Fibroblast of the aortic adventitia (primary cell): ENCODE measurements at regions not wholly inside any gene's neighbourhood (a gene's known extent, or its start where the extent isn't known, plus 50 kb on each side); places are given as distances from the start of the nearest gene placed in this dataset.

Source experiments
- DNase-seq: peaks from one replicate; pipeline ENCODE4 v3.0.0-alpha.2; 2010; ENCODE audit warnings: low read depth
- H3K4me3 ChIP-seq: 2 replicates; pipeline ENCODE4 v1.5.1; 2011; ENCODE audit warnings: low read depth, mild to moderate bottlenecking, control low read depth, low read length, moderate library complexity
- TF ChIP-seq, protein P1 (sequence below): IDR thresholded peaks from 2 replicates; pipeline ENCODE4 v1.5.1; 2011; ENCODE audit warnings: mild to moderate bottlenecking, low read length, control low read depth, inconsistent platforms; ENCODE audit not compliant: insufficient read depth

DNA sequence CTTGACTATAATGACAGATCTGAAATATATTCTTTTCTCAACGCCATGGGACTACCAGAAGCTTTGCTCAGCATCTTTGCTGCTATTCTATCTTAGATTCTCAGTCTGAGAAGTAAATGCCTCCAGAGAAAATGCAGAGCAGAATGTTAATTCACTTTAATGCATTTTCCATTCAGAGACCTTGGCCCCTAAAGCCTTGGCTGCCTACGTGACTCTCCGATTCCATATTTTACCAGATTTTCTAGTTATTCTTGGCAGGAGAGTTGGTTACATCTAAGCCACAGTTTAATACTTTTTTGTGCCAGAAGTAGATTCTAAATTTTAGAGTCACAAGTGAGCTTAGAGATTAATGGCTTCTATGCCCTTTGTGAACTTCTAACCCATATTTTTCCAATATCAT, 837.1 kb upstream of the POU3F3 start:
- no peak for DNase-seq
- H3K4me3 ChIP-seq: no peak overlapping the region
- TF ChIP-seq, protein P1, sequence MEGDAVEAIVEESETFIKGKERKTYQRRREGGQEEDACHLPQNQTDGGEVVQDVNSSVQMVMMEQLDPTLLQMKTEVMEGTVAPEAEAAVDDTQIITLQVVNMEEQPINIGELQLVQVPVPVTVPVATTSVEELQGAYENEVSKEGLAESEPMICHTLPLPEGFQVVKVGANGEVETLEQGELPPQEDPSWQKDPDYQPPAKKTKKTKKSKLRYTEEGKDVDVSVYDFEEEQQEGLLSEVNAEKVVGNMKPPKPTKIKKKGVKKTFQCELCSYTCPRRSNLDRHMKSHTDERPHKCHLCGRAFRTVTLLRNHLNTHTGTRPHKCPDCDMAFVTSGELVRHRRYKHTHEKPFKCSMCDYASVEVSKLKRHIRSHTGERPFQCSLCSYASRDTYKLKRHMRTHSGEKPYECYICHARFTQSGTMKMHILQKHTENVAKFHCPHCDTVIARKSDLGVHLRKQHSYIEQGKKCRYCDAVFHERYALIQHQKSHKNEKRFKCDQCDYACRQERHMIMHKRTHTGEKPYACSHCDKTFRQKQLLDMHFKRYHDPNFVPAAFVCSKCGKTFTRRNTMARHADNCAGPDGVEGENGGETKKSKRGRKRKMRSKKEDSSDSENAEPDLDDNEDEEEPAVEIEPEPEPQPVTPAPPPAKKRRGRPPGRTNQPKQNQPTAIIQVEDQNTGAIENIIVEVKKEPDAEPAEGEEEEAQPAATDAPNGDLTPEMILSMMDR: no peak

DNA sequence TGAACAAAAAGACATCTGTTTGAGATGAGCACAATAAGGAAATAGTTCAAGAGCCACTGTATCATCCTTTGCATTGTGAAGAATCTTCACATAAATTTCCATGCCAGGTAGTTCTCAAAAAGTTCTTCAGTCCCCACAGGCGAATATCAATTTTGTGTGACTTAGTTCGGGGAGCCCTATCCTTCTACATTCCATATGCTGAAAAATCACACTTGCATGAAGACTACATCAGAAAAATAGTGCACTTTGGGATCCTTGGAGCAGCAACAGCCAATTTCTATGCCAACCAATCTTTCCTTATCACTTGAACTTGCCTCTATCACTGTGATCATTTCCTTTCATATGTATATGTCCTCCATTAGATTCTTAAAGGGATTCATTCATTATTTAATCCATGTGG, 830.6 kb upstream of the POU3F3 start:
- no peak overlapping the region for H3K4me3 ChIP-seq
- TF ChIP-seq, protein P1: no peak
- DNase-seq: no peak

DNA sequence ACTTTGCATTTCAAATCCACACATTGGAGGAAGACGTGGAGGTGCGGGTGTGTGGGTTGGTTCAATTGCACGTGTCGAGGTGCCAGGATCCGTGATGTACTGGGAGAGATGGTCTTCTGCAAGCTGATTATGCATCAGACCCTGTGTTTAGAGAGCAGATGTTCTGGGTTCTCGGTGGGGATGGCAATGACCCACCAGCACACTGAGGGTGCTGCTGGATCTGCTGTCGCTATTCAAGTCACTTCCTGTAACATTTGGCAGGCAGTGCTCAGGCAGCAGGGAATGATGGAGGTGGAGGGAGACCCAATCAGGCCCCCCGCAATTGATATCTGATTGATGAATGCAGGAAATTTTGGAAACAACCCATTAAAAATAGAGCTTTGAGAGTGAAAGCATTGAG, 830.1 kb upstream of the POU3F3 start:
- TF ChIP-seq, protein P1: no peak
- no peak overlapping the region for H3K4me3 ChIP-seq
- DNase-seq: no peak

DNA sequence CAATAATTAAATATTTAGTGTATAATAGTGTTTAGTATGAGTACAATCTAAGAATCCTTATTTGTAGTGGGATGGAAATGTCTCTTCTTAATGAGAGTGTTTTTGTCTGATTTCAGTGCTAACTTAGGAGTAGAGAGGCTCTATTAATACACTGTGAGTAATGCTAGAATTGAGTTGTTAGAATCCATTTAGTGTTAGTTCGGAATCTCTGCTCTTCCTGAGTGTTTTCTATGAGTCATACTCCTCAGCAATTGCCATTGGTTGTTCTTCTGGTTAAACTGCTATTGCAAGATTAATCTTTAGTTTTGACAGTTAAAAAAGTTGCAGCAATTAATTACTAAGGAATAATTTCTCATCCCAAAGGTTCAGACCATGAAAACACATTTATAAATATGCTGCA, 828.6 kb upstream of the POU3F3 start:
- DNase-seq: no peak
- no peak overlapping the region for H3K4me3 ChIP-seq
- TF ChIP-seq, protein P1: no peak

DNA sequence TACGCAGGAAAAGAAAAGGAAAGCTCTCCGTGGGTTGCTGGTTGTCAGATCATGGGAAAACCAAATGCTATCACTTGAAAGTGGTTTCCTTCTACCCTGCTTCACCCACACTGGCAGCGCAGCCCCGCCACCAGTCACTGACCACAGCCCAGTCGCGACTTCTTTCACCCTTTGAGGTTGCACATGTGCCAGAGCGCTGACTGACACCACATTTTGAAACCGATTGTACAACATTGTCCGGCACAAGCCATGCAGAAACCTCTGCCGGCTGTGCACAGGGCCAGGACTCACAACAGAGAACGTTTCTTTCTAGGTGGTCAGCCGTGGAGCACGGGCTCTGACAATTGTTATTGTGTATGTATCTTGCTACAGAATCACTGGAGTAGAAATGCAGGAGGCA, 827.2 kb upstream of the POU3F3 start:
- no peak for DNase-seq
- TF ChIP-seq, protein P1: no peak
- H3K4me3 ChIP-seq: no peak overlapping the region

DNA sequence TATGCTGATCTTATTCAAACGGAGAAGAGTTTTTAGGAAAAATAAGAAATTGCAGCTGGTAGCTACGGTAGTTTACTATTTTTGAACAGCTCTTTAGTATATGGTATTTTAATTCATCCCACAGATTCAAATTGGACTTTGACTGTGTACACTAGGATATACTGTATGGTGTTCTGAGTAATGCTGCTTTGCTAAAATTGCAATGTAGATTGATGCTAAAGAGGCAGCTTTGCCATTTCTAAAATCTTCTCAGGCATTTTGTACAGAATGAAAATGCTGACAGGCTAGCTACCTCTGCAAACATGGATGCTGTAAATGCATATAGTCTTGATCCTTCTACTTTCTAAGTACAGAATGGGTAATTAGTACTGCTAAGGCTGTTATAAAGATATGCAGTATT, 826.6 kb upstream of the POU3F3 start:
- TF ChIP-seq, protein P1: no peak
- DNase-seq: no peak

DNA sequence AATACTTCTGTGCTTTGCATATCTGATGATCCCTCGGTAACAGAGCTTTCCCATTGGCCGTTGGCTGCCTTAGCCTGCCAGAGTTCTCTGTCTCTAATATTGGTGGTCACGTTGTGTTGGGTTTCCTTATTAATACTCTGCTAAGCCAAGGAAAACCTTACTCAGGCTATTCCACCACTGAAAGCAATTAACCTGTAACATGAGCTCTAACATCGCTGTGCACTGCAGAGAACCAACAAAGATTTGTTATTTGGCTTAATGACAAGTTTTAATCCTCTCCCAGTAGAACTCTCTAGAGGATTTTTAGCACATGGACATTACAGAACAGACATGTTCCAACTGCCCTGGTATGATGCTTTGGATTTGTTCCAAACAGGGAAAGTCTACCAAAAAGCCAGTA, 825.9 kb upstream of the POU3F3 start:
- H3K4me3 ChIP-seq: no peak overlapping the region
- no peak for DNase-seq
- TF ChIP-seq, protein P1: no peak

More for the DNA sequence above, 826.6 kb upstream of the POU3F3 start:
- no peak overlapping the region for H3K4me3 ChIP-seq
